ENCODE measurements at regions not wholly inside any gene's neighbourhood (a gene's known extent, or its start where the extent isn't known, plus 50 kb on each side); places are given as distances from the start of the nearest gene placed in this dataset.
"Not testable (repeated sequence)": the region's sequence is repeated elsewhere in the genome, so short reads cannot be mapped to it uniquely, and the experiment has no call there.

DNA sequence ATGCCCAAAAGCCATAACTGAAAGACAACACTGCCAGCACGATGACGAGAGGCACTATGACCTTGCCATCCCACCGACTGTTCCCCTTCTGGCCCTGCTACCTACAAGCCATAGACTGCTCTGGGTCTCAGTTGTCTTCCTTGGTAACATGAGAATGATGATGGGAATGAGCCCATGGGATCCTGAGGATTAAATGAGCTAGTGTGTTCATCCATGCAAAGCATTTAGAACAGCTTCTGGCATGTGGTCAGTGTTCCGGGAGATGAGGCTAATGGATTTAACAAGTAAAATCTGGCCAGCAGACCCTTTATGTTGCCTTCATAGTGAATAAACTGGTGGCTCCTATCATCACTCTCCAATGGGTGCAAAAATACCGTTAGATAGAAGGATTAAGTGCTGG, 62.4 kb upstream of the WDR11 start:
- ChIA-PET POLR2A (no interaction called here), CTCF (no interaction called here)
- Mint-ChIP-seq H3K27me3 (no peaks in the 10 kb centered on the region), H3K4me3 (no peak overlapping the region), H3K9me3 (no peaks in the 10 kb centered on the region), H3K36me3 (ENCODE audit: low read depth) (no peaks in the 10 kb centered on the region), H3K27ac (no peak overlapping the region), H3K4me1 (no peaks in the 10 kb centered on the region)
- no peak for DNase-seq

DNA sequence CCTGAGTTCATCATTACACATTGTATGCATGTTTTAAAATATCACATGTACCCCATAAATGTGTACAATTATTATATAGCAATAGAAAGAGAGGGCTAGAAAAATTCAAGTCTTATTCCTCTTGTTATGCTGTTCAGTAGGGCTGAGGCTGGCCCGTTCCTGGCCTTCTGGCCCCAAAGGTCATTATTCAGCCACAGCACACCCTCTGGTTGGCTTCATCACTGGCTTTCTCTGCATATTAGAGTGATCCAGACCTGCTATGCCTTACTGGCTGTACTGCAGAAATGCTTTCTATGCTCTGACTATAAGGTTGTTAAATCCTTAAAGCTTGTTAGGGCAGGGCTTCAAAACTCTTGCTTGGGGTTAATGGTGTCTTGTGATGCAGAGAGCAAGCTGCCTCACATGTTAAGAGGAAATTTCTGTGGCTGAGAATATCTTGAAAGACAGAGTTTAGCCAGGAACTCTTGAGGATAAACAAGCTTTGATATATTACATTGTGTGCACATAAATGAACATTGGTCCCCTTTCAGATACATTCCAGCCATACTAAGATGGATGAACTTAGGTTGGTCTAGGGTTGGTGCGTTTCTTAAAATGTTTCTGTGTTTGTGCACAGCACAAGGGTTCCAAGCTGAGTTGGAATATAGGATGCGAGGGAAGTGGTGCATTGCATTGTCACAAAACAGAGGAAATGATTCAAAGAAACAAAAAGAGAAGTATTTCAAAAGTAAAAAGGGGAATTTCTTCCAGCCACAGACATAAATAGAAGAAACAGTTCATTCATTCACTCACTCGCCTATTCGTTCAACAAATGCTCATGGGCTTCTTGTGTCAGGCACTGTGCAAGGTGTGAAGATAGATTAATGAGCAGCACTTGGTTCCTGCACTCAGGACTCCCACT, 61.6 kb upstream of the WDR11 start:
- CTCF ChIA-PET, result no interaction called here
- Mint-ChIP-seq H3K27ac (no peak overlapping the region), H3K27me3 (no peaks in the 10 kb centered on the region), H3K9me3 (no peaks in the 10 kb centered on the region), H3K4me1 (no peaks in the 10 kb centered on the region), H3K36me3 (ENCODE audit: low read depth) (no peaks in the 10 kb centered on the region), H3K4me3 (no peak overlapping the region)
- POLR2A ChIA-PET, result no interaction called here
- DNase-seq, result no peak

DNA sequence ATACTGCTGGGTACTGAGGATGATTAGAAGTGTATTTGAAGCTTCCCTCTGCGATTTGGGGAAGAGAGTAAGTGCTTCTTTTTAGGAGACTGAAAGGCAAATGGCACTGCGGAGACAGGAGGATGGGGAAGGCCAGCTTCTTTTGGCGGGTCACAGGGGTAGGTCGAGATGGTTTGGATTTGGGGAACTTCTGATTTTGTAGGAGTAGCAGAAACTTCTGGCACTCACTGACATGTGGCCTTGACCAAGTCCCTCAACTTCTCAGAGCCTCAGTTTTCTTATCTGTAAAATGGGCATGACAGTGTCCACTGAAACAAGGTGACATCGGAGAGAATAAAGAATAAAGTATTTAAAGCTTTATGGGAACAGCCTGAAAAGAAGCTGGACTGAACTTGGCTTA, 59.8 kb upstream of the WDR11 start:
- no peaks in the 10 kb centered on the region for H3K36me3 Mint-ChIP-seq (ENCODE audit: low read depth)
- H3K27ac Mint-ChIP-seq, result no peak overlapping the region
- no peaks in the 10 kb centered on the region for H3K9me3 Mint-ChIP-seq
- H3K27me3 Mint-ChIP-seq, result no peaks in the 10 kb centered on the region
- no peaks in the 10 kb centered on the region for H3K4me1 Mint-ChIP-seq
- ChIA-PET CTCF (no interaction called here), POLR2A (no interaction called here)
- no peak overlapping the region for H3K4me3 Mint-ChIP-seq
- DNase-seq, result no peak

DNA sequence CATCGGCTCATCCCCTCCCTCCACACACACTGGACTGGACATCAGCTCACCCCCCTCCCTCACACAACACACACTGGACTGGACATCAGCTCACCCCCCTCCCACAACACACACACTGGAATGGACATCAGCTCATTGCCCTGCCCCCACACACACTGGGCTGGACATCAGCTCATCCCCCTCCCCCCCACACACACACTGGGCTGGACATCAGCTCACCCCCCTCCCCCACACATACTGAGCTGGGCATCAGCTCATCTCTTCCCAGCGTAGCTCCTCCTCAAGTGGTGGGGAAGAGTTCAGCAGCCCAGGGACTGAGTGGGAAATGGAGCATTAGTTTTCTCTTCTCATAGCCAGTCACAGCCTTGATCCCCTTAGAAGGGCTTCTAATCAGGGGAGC, 58.1 kb upstream of the WDR11 start:
- ChIA-PET CTCF (interaction anchor here (0.7 kb wide), 1 partner anchor 12 kb away, joined by 3 read pairs; no protein-coding TSS in a partner anchor), POLR2A (no interaction called here)
- H3K27ac Mint-ChIP-seq, result no peak overlapping the region

DNA sequence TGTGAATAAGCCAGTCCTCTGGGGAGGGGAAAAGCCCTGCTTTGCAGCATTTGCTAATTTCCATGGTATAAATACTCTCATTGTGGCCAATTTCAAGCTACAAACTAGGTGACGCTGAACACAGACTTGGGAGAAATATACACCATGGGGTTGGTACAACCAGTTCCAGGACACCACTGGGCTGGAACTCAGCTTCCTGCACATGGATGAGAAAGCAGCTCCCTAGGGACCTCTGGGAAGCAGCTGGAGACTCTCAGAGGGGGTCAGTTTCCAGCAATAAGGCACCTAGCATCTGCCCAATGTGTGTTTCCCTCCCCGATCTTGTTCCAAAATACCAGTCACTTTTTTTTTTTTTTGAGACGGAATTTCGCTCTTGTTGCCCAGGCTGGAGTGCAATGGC, 56.8 kb upstream of the WDR11 start:
- H3K27me3 Mint-ChIP-seq, result no peaks in the 10 kb centered on the region
- H3K4me1 Mint-ChIP-seq, result no peaks in the 10 kb centered on the region

More for the DNA sequence above, 58.1 kb upstream of the WDR11 start:
- H3K9me3 Mint-ChIP-seq, result no peaks in the 10 kb centered on the region
- no peaks in the 10 kb centered on the region for H3K4me1 Mint-ChIP-seq
- no peaks in the 10 kb centered on the region for H3K27me3 Mint-ChIP-seq
- no peak overlapping the region for H3K4me3 Mint-ChIP-seq
- no peak for DNase-seq
- H3K36me3 Mint-ChIP-seq (ENCODE audit: low read depth), result no peaks in the 10 kb centered on the region

DNA sequence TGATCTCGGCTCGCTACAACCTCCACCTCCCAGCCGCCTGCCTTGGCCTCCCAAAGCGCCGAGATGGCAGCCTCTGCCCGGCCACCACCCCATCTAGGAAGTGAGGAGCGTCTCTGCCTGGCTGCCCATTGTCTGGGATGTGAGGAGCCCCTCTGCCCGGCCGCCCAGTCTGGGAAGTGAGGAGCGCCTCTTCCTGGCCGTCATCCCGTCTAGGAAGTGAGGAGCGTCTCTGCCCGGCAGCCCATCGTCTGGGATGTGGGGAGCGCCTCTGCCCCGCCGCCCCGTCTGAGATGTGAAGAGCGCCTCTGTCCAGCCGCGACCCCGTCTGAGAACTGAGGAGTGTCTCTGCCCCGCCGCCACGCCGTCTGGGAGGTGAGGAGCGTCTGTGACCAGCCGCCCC, 52.9 kb upstream of the WDR11 start:
- H3K4me3 Mint-ChIP-seq; DNase-seq; H3K36me3 Mint-ChIP-seq (ENCODE audit: low read depth); POLR2A ChIA-PET; H3K27ac Mint-ChIP-seq; CTCF ChIA-PET; H3K9me3 Mint-ChIP-seq; H3K27me3 Mint-ChIP-seq; H3K4me1 Mint-ChIP-seq: not testable (repeated sequence)

More for the DNA sequence above, 56.8 kb upstream of the WDR11 start:
- CTCF ChIA-PET, result no interaction called here
- no peak overlapping the region for H3K27ac Mint-ChIP-seq
- no peaks in the 10 kb centered on the region for H3K9me3 Mint-ChIP-seq
- POLR2A ChIA-PET, result no interaction called here
- H3K36me3 Mint-ChIP-seq (ENCODE audit: low read depth), result no peaks in the 10 kb centered on the region
- DNase-seq, result no peak
- no peak overlapping the region for H3K4me3 Mint-ChIP-seq

DNA sequence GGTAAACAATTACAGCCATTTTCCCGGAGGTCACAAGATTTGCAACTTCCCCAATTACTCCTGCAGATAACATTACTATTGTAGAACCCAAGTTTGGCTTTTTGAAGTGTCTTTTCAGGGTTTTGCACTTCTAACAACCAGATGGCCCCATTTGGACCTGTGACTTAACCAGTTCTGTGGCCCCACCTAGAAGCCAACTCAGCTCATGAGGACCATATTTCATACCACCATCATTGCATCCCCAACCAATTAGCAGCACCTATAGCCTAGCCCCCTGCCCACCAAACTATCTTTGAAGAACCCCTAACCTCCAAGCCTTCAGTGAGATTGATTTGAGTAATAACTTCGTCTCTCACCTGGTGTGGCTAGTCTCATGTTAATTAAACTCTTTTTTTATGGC, 51.3 kb upstream of the WDR11 start:
- no peak overlapping the region for H3K27ac Mint-ChIP-seq
- H3K27me3 Mint-ChIP-seq, result peaks cover 2% of the 10 kb centered on the region
- no peaks in the 10 kb centered on the region for H3K9me3 Mint-ChIP-seq
- POLR2A ChIA-PET, result no interaction called here
- DNase-seq, result no peak
- CTCF ChIA-PET, result no interaction called here
- H3K4me1 Mint-ChIP-seq, result no peaks in the 10 kb centered on the region
- no peaks in the 10 kb centered on the region for H3K36me3 Mint-ChIP-seq (ENCODE audit: low read depth)
- H3K4me3 Mint-ChIP-seq, result no peak overlapping the region

DNA sequence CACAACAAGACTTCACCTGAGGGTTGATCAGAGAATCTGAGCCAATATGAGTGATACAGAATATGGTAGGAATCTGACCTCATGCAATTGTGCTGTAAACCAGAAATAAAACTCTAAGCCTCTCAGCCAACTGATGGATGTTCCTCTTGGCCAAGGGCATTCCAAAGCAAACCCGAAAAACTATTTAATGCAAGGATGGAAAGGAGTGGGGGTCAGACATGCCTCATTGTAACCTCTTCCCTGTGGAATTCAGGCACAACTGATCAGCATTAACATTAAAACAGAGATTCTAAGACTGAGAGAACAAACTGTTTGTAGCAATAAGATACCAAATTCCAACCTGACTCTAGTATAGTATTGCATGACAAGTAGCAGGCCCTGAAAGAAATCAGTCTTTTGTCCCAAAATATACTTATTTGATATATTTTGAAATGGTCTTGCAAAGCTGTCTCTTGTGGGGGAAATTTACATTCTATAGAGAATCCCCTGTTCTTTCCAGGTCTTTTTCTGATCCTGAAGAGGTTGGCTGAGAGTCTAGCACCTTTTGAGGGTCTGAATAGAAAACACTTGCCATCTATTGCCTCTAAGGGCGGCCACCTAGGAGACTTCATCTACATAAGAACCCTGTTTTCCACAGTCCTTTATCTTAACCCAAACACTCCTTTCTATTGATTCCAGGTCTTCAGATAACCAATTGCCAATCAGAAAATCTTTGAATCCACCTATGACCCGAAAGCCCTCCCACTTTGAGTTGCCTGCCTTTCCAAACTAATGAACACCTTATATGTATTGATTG, 50.4 kb upstream of the WDR11 start:
- ChIA-PET CTCF (no interaction called here), POLR2A (no interaction called here)
- no peaks in the 10 kb centered on the region for H3K4me1 Mint-ChIP-seq

More for the DNA sequence above, 50.4 kb upstream of the WDR11 start:
- no peak overlapping the region for H3K4me3 Mint-ChIP-seq
- no peaks in the 10 kb centered on the region for H3K36me3 Mint-ChIP-seq (ENCODE audit: low read depth)
- peaks cover 2% of the 10 kb centered on the region for H3K27me3 Mint-ChIP-seq
- no peak overlapping the region for H3K27ac Mint-ChIP-seq
- H3K9me3 Mint-ChIP-seq, result no peaks in the 10 kb centered on the region
- no peak for DNase-seq

Data from activated CD4-positive, alpha-beta memory T cell treated with anti-CD3 and anti-CD28 coated beads, Interleukin-2, amount 10 ng/mL, durations not matched to agents 7 days and 5 days (primary cell).